CD14-positive monocyte (primary cell): ENCODE measurements at regions not wholly inside any gene's neighbourhood (a gene's known extent, or its start where the extent isn't known, plus 50 kb on each side); places are given as distances from the start of the nearest gene placed in this dataset.

Source experiments
- DNase-seq, 3 donors: peaks; one replicate each; pipeline ENCODE4 v3.0.0-alpha.2; 2011 to 2022
- H2AFZ ChIP-seq: 2 replicates; pipeline ENCODE4 v1.6.0; 2012; ENCODE audit warnings: mild to moderate bottlenecking, low read depth, low read length, inconsistent platforms; ENCODE audit not compliant: insufficient read depth, poor library complexity, severe bottlenecking
- H3K27ac ChIP-seq, 2 donors: 1 replicate in 1 of 2; 2 replicates in 1 of 2; pipeline ENCODE4 v1.5.1; 2012 to 2013; ENCODE audit warnings: low read length in 2 of 2, control low read depth in 1 of 2, inconsistent platforms in 1 of 2, low read depth in 1 of 2, mild to moderate bottlenecking in 1 of 2
- H3K27me3 ChIP-seq, 2 donors: one replicate each; pipeline versions ENCODE4 v1.6.0 to v1.6.1; 2011 to 2013; ENCODE audit warnings: low read length in 2 of 2; ENCODE audit not compliant: control insufficient read depth in 2 of 2, insufficient read depth in 2 of 2
- H3K36me3 ChIP-seq, 2 donors: replicated peaks in 1 of 2; 1 replicate in 1 of 2; 2 replicates in 1 of 2; pipeline versions ENCODE4 v1.5.1 to v1.6.1; 2012 to 2013; ENCODE audit warnings: low read length in 2 of 2, control low read depth in 1 of 2, inconsistent platforms in 1 of 2, mild to moderate bottlenecking in 1 of 2; ENCODE audit not compliant: insufficient read depth in 2 of 2, control insufficient read depth in 1 of 2
- H3K4me1 ChIP-seq, 2 donors: 1 replicate in 1 of 2; 2 replicates in 1 of 2; pipeline versions ENCODE4 v1.5.1 to v1.6.1; 2012 to 2013; ENCODE audit warnings: low read length in 2 of 2, control low read depth in 1 of 2, inconsistent platforms in 1 of 2, mild to moderate bottlenecking in 1 of 2, moderate library complexity in 1 of 2; ENCODE audit not compliant: insufficient read depth in 2 of 2, control insufficient read depth in 1 of 2
- H3K4me2 ChIP-seq: replicated peaks from 2 replicates; pipeline ENCODE3; 2012; ENCODE audit warnings: low read length, moderate library complexity, mild to moderate bottlenecking; ENCODE audit not compliant: poor library complexity, severe bottlenecking; ENCODE audit errors: extremely low read depth
- H3K4me3 ChIP-seq, 3 experiments: fragments of 200-600 bp in 1 of 3; sonication (generic) in 1 of 3; replicated peaks in 1 of 3; 1 replicate in 2 of 3; 2 replicates in 1 of 3; pipeline ENCODE4 v1.5.1; 2011 to 2013; ENCODE audit warnings: low read length in 3 of 3, mild to moderate bottlenecking in 3 of 3, control low read depth in 2 of 3, low read depth in 2 of 3, inconsistent platforms in 1 of 3, moderate library complexity in 1 of 3
- H3K79me2 ChIP-seq: 2 replicates; pipeline ENCODE4 v1.6.0; 2012; ENCODE audit warnings: mild to moderate bottlenecking, control low read depth, inconsistent platforms, low read length, moderate library complexity; ENCODE audit not compliant: insufficient read depth
- H3K9ac ChIP-seq: 2 replicates; pipeline ENCODE4 v1.6.0; 2017; ENCODE audit warnings: low read length, mild to moderate bottlenecking; ENCODE audit not compliant: insufficient read depth, poor library complexity, severe bottlenecking
- H3K9me3 ChIP-seq, 2 donors: replicated peaks in 1 of 2; 1 replicate in 1 of 2; 2 replicates in 1 of 2; pipeline versions ENCODE4 v1.5.1 to v1.6.1; 2012 to 2013; ENCODE audit warnings: low read length in 2 of 2, control low read depth in 1 of 2; ENCODE audit not compliant: control insufficient read depth in 1 of 2, insufficient read depth in 1 of 2
- H4K20me1 ChIP-seq: 2 replicates; pipeline ENCODE4 v1.6.0; 2012; ENCODE audit warnings: mild to moderate bottlenecking, low read length, control low read depth, moderate library complexity; ENCODE audit not compliant: insufficient read depth
- H3K27ac Mint-ChIP-seq, 7 donors: one replicate each; pipeline ENCODE4 v1.8.0; 2020; ENCODE audit warnings: mild to moderate bottlenecking in 7 of 7, mixed read lengths in 7 of 7, moderate library complexity in 6 of 7, inconsistent platforms in 2 of 7
- H3K27me3 Mint-ChIP-seq, 3 donors: one replicate each; pipeline ENCODE4 v1.8.0; 2021 to 2022; ENCODE audit warnings: low read depth in 3 of 3, mild to moderate bottlenecking in 3 of 3, mixed read lengths in 3 of 3, moderate library complexity in 3 of 3, inconsistent platforms in 1 of 3
- H3K36me3 Mint-ChIP-seq, 2 donors: one replicate each; pipeline ENCODE4 v1.8.0; 2020; ENCODE audit warnings: mixed read lengths in 2 of 2, inconsistent platforms in 1 of 2, mild to moderate bottlenecking in 1 of 2
- H3K4me1 Mint-ChIP-seq: one replicate; pipeline ENCODE4 v1.8.0; 2020; ENCODE audit warnings: mild to moderate bottlenecking, mixed read lengths
- H3K4me3 Mint-ChIP-seq, 2 donors: one replicate each; pipeline ENCODE4 v1.8.0; 2020; ENCODE audit warnings: mild to moderate bottlenecking in 2 of 2, mixed read lengths in 2 of 2, moderate library complexity in 1 of 2
- H3K9me3 Mint-ChIP-seq, 7 donors: one replicate each; pipeline ENCODE4 v1.8.0; 2020 to 2022; ENCODE audit warnings: mixed read lengths in 7 of 7, mild to moderate bottlenecking in 6 of 7, moderate library complexity in 6 of 7, inconsistent platforms in 2 of 7
- CTCF ChIP-seq: fragments of 200-600 bp; IDR thresholded peaks from one replicate; pipeline ENCODE4 v1.8.0; 2022; ENCODE audit warnings: antibody characterized with exemption, mild to moderate bottlenecking
- WGBS: methylation state at CpG from one replicate; pipeline ENCODE4 v1.1.5; 2013; ENCODE audit warnings: missing lambda C conversion rate; ENCODE audit not compliant: insufficient coverage; 5-methylcytosine and 5-hydroxymethylcytosine counted together
- intact Hi-C, 2 donors: fragments of 100-400 bp; cut with micrococcal nuclease; formaldehyde crosslinking; loops; one replicate each; pipeline versions ENCODE4 v1.15.0 to v1.15.1; 2023

- Histone ChIP-seq H3K79me2 (no peaks in the 10 kb centered on the region), H2AFZ (no peak overlapping the region), H3K27ac (no peak overlapping the region), H3K27me3 (no peaks in the 10 kb centered on the region), H3K9ac (no peak overlapping the region), H3K9me3 (peaks cover 0 to 7% of the 10 kb centered on the region in 2 donors), H3K4me2 (no peak overlapping the region), H4K20me1 (no peaks in the 10 kb centered on the region), H3K4me3 (no peak overlapping the region), H3K36me3 (no peaks in the 10 kb centered on the region), H3K4me1 (no peaks in the 10 kb centered on the region)
- H3K9me3 Mint-ChIP-seq: peaks cover 0 to 10% (median 1%) of the 10 kb centered on the region in 7 donors
- H3K4me1 Mint-ChIP-seq: no peaks in the 10 kb centered on the region
- no peaks in the 10 kb centered on the region for H3K36me3 Mint-ChIP-seq
- intact Hi-C loops: no loop called here
- H3K4me3 Mint-ChIP-seq: no peak overlapping the region
- DNase-seq: no peak
- TF ChIP-seq CTCF: no peak
- peaks cover 0 to 2% (median 0%) of the 10 kb centered on the region in 3 donors for H3K27me3 Mint-ChIP-seq
- H3K27ac Mint-ChIP-seq: no peak overlapping the region
- WGBS: no CpG with 5 or more reads among the region's 5 CpGs
Measured at GRCh38 chr21:23799376-23799775, 1807.9 kb downstream of the MRPL39 start.

- Histone ChIP-seq H3K27ac (no peak overlapping the region), H3K36me3 (no peaks in the 10 kb centered on the region), H3K79me2 (no peaks in the 10 kb centered on the region), H4K20me1 (no peaks in the 10 kb centered on the region), H3K27me3 (no peaks in the 10 kb centered on the region), H3K4me1 (no peaks in the 10 kb centered on the region), H3K9me3 (no peaks in the 10 kb centered on the region), H3K9ac (no peak overlapping the region), H2AFZ (no peak overlapping the region), H3K4me2 (no peak overlapping the region), H3K4me3 (no peak overlapping the region)
- no CpG with 5 or more reads among the region's 1 CpG for WGBS
- intact Hi-C loops: no loop called here
- no peak for DNase-seq
- H3K27ac Mint-ChIP-seq: no peak overlapping the region
- no peaks in the 10 kb centered on the region for H3K36me3 Mint-ChIP-seq
- no peaks in the 10 kb centered on the region for H3K27me3 Mint-ChIP-seq
- no peak overlapping the region for H3K4me3 Mint-ChIP-seq
- H3K9me3 Mint-ChIP-seq: peaks cover 0 to 4% (median 0%) of the 10 kb centered on the region in 7 donors
- no peak for TF ChIP-seq CTCF
- H3K4me1 Mint-ChIP-seq: no peaks in the 10 kb centered on the region
Measured at GRCh38 chr21:23792300-23792699, 1815.0 kb downstream of the MRPL39 start.
